ENCODE measurements at regions not wholly inside any gene's neighbourhood (a gene's known extent, or its start where the extent isn't known, plus 50 kb on each side); places are given as distances from the start of the nearest gene placed in this dataset.

GRCh38 chr3:86333636-86334035 is 657.3 kb downstream of the VGLL3 start:
- DNase-seq (ENCODE audit: low read depth) = no peak
- no peak for TF ChIP-seq CTCF (IDR thresholded peaks at IDR 0.05; ENCODE audit: insufficient read depth, low read depth, low read length, missing control alignments)
- H3K4me3 ChIP-seq (ENCODE audit: low read length) = no peak overlapping the region

GRCh38 chr3:86303935-86304334 is 687.0 kb downstream of the VGLL3 start:
- TF ChIP-seq CTCF (IDR thresholded peaks at IDR 0.05; ENCODE audit: insufficient read depth, low read depth, low read length, missing control alignments) = no peak
- DNase-seq (ENCODE audit: low read depth) = no peak
- no peak overlapping the region for H3K4me3 ChIP-seq (ENCODE audit: low read length)

- no peak for DNase-seq (ENCODE audit: low read depth)
- TF ChIP-seq CTCF (IDR thresholded peaks at IDR 0.05; ENCODE audit: insufficient read depth, low read depth, low read length, missing control alignments) = no peak
- H3K4me3 ChIP-seq (ENCODE audit: low read length) = no peak overlapping the region
Observed at GRCh38 chr3:86282106-86282787, 708.7 kb downstream of the VGLL3 start.

GRCh38 chr3:86269364-86270155 is 721.4 kb downstream of the VGLL3 start:
- TF ChIP-seq CTCF (IDR thresholded peaks at IDR 0.05; ENCODE audit: insufficient read depth, low read depth, low read length, missing control alignments) = no peak
- H3K4me3 ChIP-seq (ENCODE audit: low read length) = no peak overlapping the region
- DNase-seq (ENCODE audit: low read depth) = no peak

- no peak for DNase-seq (ENCODE audit: low read depth)
- no peak for TF ChIP-seq CTCF (IDR thresholded peaks at IDR 0.05; ENCODE audit: insufficient read depth, low read depth, low read length, missing control alignments)
- no peak overlapping the region for H3K4me3 ChIP-seq (ENCODE audit: low read length)
Observed at GRCh38 chr3:86257955-86258641, 732.9 kb downstream of the VGLL3 start.

- no peak for DNase-seq (ENCODE audit: low read depth)
- no peak overlapping the region for H3K4me3 ChIP-seq (ENCODE audit: low read length)
- TF ChIP-seq CTCF (IDR thresholded peaks at IDR 0.05; ENCODE audit: insufficient read depth, low read depth, low read length, missing control alignments) = no peak
Observed at GRCh38 chr3:86254480-86254879, 736.5 kb downstream of the VGLL3 start.
